SK-N-SH treated with all-trans-retinoic acid at 6 μM for 48 hours (cell line): ENCODE measurements at regions not wholly inside any gene's neighbourhood (a gene's known extent, or its start where the extent isn't known, plus 50 kb on each side); places are given as distances from the start of the nearest gene placed in this dataset.

Source experiments
- SNAI2 ChIP-seq: fragments of 250-450 bp; sonication (Bioruptor Pico); IDR thresholded peaks from 2 replicates; pipeline ENCODE4 v1.5.0; 2020; ENCODE audit warnings: mild to moderate bottlenecking, moderate library complexity
- TF ChIP-seq, protein P1 (sequence below): fragments of 250-450 bp; sonication (Bioruptor Pico); IDR thresholded peaks from 2 replicates; pipeline ENCODE4 v1.8.0; 2021; ENCODE audit warnings: low read depth, mild to moderate bottlenecking, moderate library complexity, borderline replicate concordance
- TF ChIP-seq, protein P2 (sequence below): fragments of 250-450 bp; sonication (Bioruptor Pico); IDR thresholded peaks from 2 replicates; pipeline ENCODE4 v1.8.0; 2020; ENCODE audit warnings: mild to moderate bottlenecking, moderate library complexity, borderline replicate concordance
- TF ChIP-seq, protein P3 (sequence below): fragments of 250-450 bp; sonication (Bioruptor Pico); IDR thresholded peaks from 2 replicates; pipeline ENCODE4 v1.5.1; 2020; ENCODE audit warnings: low read depth, mild to moderate bottlenecking, moderate library complexity
- TF ChIP-seq, protein P4 (sequence below): fragments of 250-450 bp; sonication (Bioruptor Pico); IDR thresholded peaks from 2 replicates; pipeline ENCODE4 v1.5.1; 2021; ENCODE audit warnings: mild to moderate bottlenecking, moderate library complexity

DNA sequence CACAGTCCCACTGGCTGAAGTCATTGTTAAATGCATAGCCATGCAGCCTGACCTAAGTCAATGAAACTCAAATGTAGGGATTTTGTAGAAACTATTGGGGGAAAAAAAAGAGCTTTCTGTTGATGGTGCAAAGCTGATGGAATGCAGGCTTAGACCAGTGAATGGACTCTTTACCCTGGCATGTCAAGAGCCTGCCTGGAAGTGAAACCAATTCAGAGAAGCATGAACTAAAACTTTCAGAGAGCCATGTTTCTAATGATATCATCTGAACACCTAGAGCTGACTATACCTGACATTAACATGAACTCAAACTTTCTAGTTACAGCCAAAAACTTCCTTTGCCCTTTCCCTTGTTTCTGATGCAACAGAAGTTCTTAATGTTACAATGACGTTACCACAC, 89.0 kb downstream of the APIP start:
- TF ChIP-seq, protein P1, sequence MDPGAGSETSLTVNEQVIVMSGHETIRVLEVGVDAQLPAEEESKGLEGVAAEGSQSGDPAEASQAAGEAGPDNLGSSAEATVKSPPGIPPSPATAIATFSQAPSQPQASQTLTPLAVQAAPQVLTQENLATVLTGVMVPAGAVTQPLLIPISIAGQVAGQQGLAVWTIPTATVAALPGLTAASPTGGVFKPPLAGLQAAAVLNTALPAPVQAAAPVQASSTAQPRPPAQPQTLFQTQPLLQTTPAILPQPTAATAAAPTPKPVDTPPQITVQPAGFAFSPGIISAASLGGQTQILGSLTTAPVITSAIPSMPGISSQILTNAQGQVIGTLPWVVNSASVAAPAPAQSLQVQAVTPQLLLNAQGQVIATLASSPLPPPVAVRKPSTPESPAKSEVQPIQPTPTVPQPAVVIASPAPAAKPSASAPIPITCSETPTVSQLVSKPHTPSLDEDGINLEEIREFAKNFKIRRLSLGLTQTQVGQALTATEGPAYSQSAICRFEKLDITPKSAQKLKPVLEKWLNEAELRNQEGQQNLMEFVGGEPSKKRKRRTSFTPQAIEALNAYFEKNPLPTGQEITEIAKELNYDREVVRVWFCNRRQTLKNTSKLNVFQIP (CRISPR knock-in tag), result no peak
- TF ChIP-seq, protein P2, sequence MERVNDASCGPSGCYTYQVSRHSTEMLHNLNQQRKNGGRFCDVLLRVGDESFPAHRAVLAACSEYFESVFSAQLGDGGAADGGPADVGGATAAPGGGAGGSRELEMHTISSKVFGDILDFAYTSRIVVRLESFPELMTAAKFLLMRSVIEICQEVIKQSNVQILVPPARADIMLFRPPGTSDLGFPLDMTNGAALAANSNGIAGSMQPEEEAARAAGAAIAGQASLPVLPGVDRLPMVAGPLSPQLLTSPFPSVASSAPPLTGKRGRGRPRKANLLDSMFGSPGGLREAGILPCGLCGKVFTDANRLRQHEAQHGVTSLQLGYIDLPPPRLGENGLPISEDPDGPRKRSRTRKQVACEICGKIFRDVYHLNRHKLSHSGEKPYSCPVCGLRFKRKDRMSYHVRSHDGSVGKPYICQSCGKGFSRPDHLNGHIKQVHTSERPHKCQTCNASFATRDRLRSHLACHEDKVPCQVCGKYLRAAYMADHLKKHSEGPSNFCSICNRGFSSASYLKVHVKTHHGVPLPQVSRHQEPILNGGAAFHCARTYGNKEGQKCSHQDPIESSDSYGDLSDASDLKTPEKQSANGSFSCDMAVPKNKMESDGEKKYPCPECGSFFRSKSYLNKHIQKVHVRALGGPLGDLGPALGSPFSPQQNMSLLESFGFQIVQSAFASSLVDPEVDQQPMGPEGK (CRISPR knock-in tag), result no peak
- TF ChIP-seq, protein P3, sequence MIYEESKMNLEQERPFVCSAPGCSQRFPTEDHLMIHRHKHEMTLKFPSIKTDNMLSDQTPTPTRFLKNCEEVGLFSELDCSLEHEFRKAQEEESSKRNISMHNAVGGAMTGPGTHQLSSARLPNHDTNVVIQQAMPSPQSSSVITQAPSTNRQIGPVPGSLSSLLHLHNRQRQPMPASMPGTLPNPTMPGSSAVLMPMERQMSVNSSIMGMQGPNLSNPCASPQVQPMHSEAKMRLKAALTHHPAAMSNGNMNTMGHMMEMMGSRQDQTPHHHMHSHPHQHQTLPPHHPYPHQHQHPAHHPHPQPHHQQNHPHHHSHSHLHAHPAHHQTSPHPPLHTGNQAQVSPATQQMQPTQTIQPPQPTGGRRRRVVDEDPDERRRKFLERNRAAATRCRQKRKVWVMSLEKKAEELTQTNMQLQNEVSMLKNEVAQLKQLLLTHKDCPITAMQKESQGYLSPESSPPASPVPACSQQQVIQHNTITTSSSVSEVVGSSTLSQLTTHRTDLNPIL, result no peak
- TF ChIP-seq SNAI2 (CRISPR knock-in tag), result no peak
- TF ChIP-seq, protein P4, sequence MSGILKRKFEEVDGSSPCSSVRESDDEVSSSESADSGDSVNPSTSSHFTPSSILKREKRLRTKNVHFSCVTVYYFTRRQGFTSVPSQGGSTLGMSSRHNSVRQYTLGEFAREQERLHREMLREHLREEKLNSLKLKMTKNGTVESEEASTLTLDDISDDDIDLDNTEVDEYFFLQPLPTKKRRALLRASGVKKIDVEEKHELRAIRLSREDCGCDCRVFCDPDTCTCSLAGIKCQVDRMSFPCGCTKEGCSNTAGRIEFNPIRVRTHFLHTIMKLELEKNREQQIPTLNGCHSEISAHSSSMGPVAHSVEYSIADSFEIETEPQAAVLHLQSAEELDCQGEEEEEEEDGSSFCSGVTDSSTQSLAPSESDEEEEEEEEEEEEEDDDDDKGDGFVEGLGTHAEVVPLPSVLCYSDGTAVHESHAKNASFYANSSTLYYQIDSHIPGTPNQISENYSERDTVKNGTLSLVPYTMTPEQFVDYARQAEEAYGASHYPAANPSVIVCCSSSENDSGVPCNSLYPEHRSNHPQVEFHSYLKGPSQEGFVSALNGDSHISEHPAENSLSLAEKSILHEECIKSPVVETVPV (CRISPR knock-in tag), result no peak
